ES-I3 (cell line): ENCODE measurements at regions not wholly inside any gene's neighbourhood (a gene's known extent, or its start where the extent isn't known, plus 50 kb on each side); places are given as distances from the start of the nearest gene placed in this dataset.

ENCODE experiments used
- H3K36me3 ChIP-seq: 2 replicates; pipeline ENCODE4 v1.6.1; 2013; ENCODE audit warnings: mild to moderate bottlenecking, low read length, control low read depth, moderate library complexity; ENCODE audit not compliant: insufficient read depth
- H3K4me1 ChIP-seq: 2 replicates; pipeline ENCODE4 v1.6.1; 2013; ENCODE audit warnings: mild to moderate bottlenecking, control low read depth, low read length; ENCODE audit not compliant: insufficient read depth
- H3K9ac ChIP-seq: 2 replicates; pipeline ENCODE4 v1.6.1; 2013; ENCODE audit warnings: low read depth, mild to moderate bottlenecking, low read length, moderate library complexity
- H3K9me3 ChIP-seq: 2 replicates; pipeline ENCODE4 v1.6.1; 2013; ENCODE audit warnings: mild to moderate bottlenecking, low read length, moderate library complexity; ENCODE audit not compliant: control insufficient read depth, insufficient read depth

- H3K9ac ChIP-seq: no peak overlapping the region
- no peaks in the 10 kb centered on the region for H3K4me1 ChIP-seq
- H3K36me3 ChIP-seq: no peaks in the 10 kb centered on the region
- H3K9me3 ChIP-seq: no peaks in the 10 kb centered on the region
Observed at GRCh38 chr2:185187421-185187820, 551.2 kb upstream of the FSIP2 start.

- Histone ChIP-seq H3K36me3 (no peaks in the 10 kb centered on the region), H3K9ac (no peak overlapping the region), H3K4me1 (no peaks in the 10 kb centered on the region), H3K9me3 (no peaks in the 10 kb centered on the region)
Observed at GRCh38 chr2:185188656-185189055, 549.9 kb upstream of the FSIP2 start.

DNA sequence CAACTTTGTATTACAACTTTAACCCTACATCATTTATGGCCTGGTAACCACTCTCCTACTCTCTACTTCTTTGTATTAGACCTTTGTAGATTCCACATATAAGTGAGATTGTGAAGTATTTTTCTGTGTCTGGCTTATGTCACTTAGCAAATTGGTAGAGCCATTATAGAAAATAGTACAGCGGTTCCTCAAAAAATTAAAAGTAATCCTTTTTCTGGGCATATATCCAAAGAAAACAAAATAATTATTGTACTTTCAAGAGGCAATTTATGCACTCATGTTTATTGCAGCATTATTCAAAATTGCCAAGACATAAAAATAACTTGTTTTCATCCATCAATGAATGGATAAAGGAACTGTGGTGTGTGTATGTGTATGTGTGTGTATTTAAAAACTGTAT, 537.5 kb upstream of the FSIP2 start:
- Histone ChIP-seq H3K4me1 (no peaks in the 10 kb centered on the region), H3K36me3 (no peaks in the 10 kb centered on the region), H3K9ac (no peak overlapping the region), H3K9me3 (no peaks in the 10 kb centered on the region)

DNA sequence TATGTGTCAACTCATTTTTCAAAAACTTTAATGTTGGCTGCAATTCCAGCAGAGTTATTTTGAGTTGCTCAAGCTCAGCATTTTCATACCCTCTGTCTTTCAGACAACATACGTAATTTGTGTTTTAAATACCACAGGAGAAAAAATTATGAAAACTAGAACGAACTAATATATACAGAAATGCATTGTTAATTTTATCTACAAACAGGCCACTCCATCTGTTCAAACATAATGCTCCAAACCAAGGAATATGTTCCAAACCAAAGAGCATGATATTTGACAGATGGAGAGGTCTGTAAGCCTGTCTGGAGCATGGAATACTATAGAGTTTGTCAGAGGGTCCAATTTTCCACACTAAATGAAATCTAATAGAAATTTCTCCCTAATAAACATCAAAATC, 536.2 kb upstream of the FSIP2 start:
- Histone ChIP-seq H3K36me3 (no peaks in the 10 kb centered on the region), H3K9me3 (no peaks in the 10 kb centered on the region), H3K4me1 (no peaks in the 10 kb centered on the region), H3K9ac (no peak overlapping the region)

- H3K9ac ChIP-seq: no peak overlapping the region
- no peaks in the 10 kb centered on the region for H3K36me3 ChIP-seq
- no peaks in the 10 kb centered on the region for H3K9me3 ChIP-seq
- no peaks in the 10 kb centered on the region for H3K4me1 ChIP-seq
Observed at GRCh38 chr2:185202945-185203528, 535.6 kb upstream of the FSIP2 start.

GRCh38 chr2:185208261-185208660, 530.3 kb upstream of the FSIP2 start:
- no peaks in the 10 kb centered on the region; the same call in 1 of the 2 replicates for H3K4me1 ChIP-seq
- H3K9me3 ChIP-seq: no peaks in the 10 kb centered on the region
- H3K9ac ChIP-seq: no peak overlapping the region

DNA sequence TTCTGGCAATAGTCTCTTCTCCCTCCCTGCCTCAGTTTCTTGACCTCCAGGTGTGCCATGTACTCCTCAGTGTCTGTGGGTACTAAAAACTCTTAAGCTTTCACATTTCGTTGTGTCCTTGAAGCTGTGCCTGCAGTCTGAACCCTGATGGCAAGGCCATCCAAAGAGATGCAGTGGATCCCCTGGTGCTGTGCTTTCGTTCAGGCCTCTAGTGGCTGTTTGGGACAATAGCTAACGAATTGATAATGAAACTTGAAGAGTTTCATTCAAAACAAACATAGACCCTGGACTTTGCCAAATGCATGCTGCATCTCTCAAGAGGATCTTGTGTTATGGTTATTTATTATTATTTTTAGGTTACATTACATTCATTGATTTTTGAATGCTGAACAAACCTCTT, 523.1 kb upstream of the FSIP2 start:
- peaks cover 2% of the 10 kb centered on the region; the same call in 1 of the 2 replicates for H3K4me1 ChIP-seq
- H3K9me3 ChIP-seq: no peaks in the 10 kb centered on the region
- no peaks in the 10 kb centered on the region for H3K36me3 ChIP-seq
- H3K9ac ChIP-seq: no peak overlapping the region

More at GRCh38 chr2:185208261-185208660, 530.3 kb upstream of the FSIP2 start:
- H3K36me3 ChIP-seq: no peaks in the 10 kb centered on the region

GRCh38 chr2:185219981-185220380, 518.6 kb upstream of the FSIP2 start:
- Histone ChIP-seq H3K4me1 (0 out of 2 replicates have a peak, but pooled peaks cover 2% of the 10 kb centered on the region), H3K36me3 (no peaks in the 10 kb centered on the region), H3K9ac (no peak overlapping the region), H3K9me3 (no peaks in the 10 kb centered on the region)

DNA sequence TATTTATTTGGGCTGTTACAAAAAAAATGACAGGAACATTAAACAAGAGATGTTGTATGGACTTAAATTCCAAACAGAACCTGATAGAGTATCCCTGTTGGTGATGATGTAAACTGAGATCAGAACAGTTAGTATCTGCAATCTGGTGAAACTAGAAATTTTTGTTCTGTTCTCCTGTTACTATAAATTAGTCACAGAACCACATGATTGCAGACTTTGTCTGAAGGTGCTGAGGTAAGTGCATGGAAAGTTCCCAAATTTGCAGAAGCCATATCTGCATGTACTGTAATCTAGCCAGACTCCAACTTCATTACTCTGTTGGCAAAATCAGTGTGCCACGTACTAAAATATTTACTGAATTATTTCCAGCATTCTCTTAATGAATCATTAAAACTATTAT, 516.3 kb upstream of the FSIP2 start:
- H3K9me3 ChIP-seq: no peaks in the 10 kb centered on the region
- H3K4me1 ChIP-seq: no peaks in the 10 kb centered on the region
- H3K9ac ChIP-seq: no peak overlapping the region
- no peaks in the 10 kb centered on the region for H3K36me3 ChIP-seq

- no peak overlapping the region for H3K9ac ChIP-seq
- H3K9me3 ChIP-seq: no peaks in the 10 kb centered on the region
- no peaks in the 10 kb centered on the region for H3K4me1 ChIP-seq
- H3K36me3 ChIP-seq: no peaks in the 10 kb centered on the region
Observed at GRCh38 chr2:185227391-185227790, 511.2 kb upstream of the FSIP2 start.

- no peaks in the 10 kb centered on the region for H3K4me1 ChIP-seq
- H3K9me3 ChIP-seq: no peaks in the 10 kb centered on the region
- H3K9ac ChIP-seq: no peak overlapping the region
- no peaks in the 10 kb centered on the region for H3K36me3 ChIP-seq
Observed at GRCh38 chr2:185239491-185239890, 499.1 kb upstream of the FSIP2 start.

DNA sequence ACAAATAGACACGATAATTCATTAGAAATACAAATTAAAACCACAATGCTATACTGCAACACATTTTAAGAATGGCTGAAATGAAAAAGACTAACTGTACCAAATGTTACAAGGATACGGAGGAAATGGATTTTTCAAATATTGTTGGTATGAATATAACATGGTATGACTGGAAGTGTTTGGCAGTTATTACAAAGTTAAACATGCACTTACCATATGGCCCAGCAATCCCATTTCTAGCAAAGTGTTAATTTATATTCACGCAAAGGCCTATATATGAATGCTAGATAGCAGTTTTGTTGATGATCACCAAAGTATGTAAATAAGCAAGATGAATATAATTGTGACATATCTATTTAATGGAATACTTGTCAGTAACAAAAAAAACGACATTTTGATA, 497.8 kb upstream of the FSIP2 start:
- Histone ChIP-seq H3K4me1 (no peaks in the 10 kb centered on the region), H3K9me3 (no peaks in the 10 kb centered on the region), H3K36me3 (no peaks in the 10 kb centered on the region), H3K9ac (no peak overlapping the region)

DNA sequence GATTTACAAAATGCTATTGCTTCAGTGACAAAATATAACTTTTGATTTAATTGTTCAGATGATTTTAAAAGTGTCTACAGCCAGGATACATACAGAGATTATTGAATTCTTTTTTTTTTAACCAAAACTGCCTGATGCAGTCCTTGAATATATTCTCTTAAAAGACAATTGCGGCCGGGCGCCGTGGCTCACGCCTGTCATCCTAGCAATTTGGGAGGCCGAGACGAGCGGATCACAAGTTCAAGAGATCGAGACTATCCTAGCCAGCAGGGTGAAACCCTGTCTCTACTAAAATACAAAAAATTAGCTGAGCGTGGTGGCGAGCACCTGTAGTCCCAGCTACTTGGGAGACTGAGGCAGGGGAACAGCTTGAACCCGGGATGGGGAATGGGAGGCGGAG, 497.0 kb upstream of the FSIP2 start:
- no peaks in the 10 kb centered on the region for H3K9me3 ChIP-seq
- H3K36me3 ChIP-seq: no peaks in the 10 kb centered on the region
- no peaks in the 10 kb centered on the region for H3K4me1 ChIP-seq
- no peak overlapping the region for H3K9ac ChIP-seq

DNA sequence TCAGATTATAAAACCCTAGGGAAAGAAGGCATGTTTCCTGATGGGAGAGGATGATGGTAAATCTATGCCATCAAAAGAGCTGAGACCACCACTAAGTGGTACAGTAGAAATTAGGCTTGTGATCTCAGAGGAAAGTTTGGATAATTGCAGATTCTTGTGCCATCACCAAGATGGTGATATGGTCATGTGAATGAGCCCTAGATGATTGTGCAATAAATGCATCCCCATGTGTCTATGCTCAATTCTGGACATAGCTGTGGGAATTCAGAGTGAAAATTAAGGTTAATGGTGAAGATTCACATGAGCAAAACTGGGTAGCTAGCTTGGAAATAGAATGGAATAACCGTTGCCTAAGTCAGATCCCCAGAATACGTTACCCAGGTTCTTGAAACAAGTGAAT, 496.1 kb upstream of the FSIP2 start:
- Histone ChIP-seq H3K36me3 (no peaks in the 10 kb centered on the region), H3K4me1 (no peaks in the 10 kb centered on the region), H3K9ac (no peak overlapping the region), H3K9me3 (no peaks in the 10 kb centered on the region)

DNA sequence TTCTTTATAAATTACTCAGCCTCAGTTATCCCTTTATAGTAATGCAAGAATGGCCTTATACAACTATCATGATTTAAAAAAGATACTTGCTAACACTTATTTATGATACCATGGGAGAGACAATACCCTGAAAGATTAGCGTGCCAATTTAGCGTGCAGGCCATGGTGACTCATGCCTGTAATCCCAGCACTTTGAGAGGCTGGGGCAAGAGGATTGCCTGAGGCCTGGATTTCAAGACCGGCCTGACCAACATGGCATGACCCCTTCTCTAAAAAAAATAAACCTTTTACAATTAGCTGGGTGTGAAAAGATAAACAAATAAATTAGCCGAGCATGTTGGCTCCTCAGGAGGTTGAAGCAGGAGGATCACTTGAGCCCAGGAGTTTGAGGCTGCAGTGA, 493.4 kb upstream of the FSIP2 start:
- no peaks in the 10 kb centered on the region for H3K36me3 ChIP-seq
- no peaks in the 10 kb centered on the region for H3K4me1 ChIP-seq
- no peak overlapping the region for H3K9ac ChIP-seq
- no peaks in the 10 kb centered on the region for H3K9me3 ChIP-seq

GRCh38 chr2:185245806-185246205, 492.8 kb upstream of the FSIP2 start:
- no peaks in the 10 kb centered on the region for H3K36me3 ChIP-seq
- no peak overlapping the region for H3K9ac ChIP-seq
- no peaks in the 10 kb centered on the region for H3K9me3 ChIP-seq
- H3K4me1 ChIP-seq: no peaks in the 10 kb centered on the region
